T1000 (cell line): ENCODE measurements at regions not wholly inside any gene's neighbourhood (a gene's known extent, or its start where the extent isn't known, plus 50 kb on each side); places are given as distances from the start of the nearest gene placed in this dataset.
"Not testable (repeated sequence)": the region's sequence is repeated elsewhere in the genome, so short reads cannot be mapped to it uniquely, and the experiment has no call there.

Experiments used
- DNase-seq: peaks from one replicate; lab custom pipeline; 2025; ENCODE audit warnings: mixed read lengths; lab: John Stamatoyannopoulos, UW

GRCh38 chr4:84224522-84224921, 274.6 kb downstream of the NKX6-1 start:
- no peak for DNase-seq

GRCh38 chr4:84221704-84222103, 277.4 kb downstream of the NKX6-1 start:
- DNase-seq = no peak

- no peak for DNase-seq
These were observed 278.1 kb downstream of the NKX6-1 start for GRCh38 chr4:84220990-84221389.

DNA sequence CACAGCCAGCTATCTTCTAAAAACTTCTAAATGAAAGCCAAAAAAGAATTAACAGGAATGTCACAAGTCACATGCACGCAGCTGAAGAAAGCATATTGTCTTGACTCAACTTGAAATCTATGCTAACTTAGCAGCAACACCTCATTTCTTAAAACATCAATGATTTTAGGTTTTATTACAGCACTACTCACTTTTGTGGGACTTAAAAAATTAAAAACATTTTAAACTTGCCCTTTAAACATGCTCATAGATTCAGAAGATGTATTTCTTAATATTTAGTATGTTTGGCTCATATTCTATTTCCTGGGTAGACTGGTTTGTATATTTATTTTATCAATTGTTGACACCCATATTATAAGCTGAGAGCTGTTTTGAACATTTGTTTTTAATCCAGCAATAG, 279.4 kb downstream of the NKX6-1 start:
- DNase-seq = no peak

DNA sequence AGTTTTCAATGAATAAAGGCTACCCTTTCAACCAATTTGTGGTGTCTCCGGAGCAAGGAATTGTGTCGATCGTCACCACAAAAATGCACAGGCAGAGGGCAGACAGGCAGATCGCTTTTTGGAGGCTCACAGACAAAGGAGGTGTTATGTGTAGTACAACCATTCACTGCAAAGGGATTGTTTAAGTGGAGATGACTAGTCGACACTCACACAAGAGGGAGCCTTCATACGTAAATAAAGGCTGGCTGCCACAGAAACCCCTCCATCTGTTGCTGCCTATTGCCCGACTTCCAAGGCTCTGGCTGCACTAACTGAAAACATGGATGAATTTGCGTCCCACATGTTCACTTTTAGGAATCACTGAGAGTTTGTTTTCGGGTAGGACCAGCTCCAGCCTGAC, 281.1 kb downstream of the NKX6-1 start:
- DNase-seq = no peak

GRCh38 chr4:84215217-84215616, 283.9 kb downstream of the NKX6-1 start:
- peak; percentile 42 for DNase-seq

GRCh38 chr4:84206226-84206625, 292.9 kb downstream of the NKX6-1 start:
- DNase-seq = not testable (repeated sequence)

DNA sequence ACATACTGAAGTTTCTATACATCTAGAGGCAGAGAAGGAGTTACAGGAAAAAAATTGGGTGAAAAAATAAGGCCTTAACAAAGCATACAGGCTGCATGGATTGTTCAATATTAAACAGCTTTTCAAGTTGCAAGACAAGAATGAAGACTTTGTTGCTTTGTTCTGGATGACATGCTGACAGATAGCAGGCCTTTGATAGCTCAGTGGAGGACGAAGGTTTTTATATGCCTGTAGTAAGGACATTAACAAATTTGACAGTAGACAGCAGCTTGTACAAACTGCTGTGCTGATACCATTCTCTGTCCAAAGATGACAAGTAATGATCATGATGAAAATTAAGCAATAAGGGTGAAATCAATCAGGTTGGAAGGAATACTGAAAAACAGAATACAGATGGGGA, 309.9 kb downstream of the NKX6-1 start:
- DNase-seq = no peak

DNA sequence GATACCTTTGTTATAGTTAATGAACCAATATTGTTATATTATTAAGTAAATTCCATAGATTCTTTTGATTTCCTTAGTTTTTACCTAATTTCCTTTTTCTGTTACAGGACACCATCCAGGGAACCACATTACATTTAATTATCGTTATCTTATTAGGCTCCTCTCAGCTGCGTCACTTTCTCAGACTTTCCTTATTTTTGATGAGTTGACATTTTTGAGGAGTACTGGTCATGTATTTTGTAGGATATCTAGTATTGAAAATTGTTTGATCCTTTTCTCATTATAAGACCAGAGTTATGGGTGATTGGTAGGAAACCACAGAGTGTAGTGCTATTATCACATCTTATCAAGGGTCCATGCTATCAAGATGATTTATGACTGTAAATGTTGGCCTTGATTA, 319.7 kb downstream of the NKX6-1 start:
- no peak for DNase-seq

- DNase-seq = no peak
These were observed 321.1 kb downstream of the NKX6-1 start for GRCh38 chr4:84177831-84178542.

DNA sequence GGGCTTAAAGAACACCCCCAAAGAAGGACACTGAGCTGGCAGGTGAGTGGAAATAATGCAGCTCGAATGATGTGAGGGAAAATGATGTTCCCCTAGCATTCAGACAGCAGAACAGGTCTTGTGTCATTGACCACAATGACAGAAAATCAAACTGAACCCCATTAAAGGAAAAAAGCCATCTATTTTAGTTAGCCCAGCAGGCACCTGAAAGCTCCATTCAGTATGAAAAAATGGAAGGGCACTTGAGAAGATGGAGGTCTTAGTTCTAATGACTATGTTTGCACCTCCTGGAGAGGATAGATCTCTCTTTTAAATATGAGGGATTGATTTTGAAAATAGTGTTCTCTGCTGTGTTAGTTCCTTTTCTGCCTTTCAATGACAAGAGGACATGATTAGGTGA, 323.1 kb downstream of the NKX6-1 start:
- no peak for DNase-seq

- no peak for DNase-seq
These were observed 327.2 kb downstream of the NKX6-1 start for GRCh38 chr4:84171871-84172270.

- no peak for DNase-seq
These were observed 331.5 kb downstream of the NKX6-1 start for GRCh38 chr4:84167564-84167963.

GRCh38 chr4:84167093-84167492, 332.0 kb downstream of the NKX6-1 start:
- no peak for DNase-seq

GRCh38 chr4:84166486-84166885, 332.6 kb downstream of the NKX6-1 start:
- no peak for DNase-seq

DNA sequence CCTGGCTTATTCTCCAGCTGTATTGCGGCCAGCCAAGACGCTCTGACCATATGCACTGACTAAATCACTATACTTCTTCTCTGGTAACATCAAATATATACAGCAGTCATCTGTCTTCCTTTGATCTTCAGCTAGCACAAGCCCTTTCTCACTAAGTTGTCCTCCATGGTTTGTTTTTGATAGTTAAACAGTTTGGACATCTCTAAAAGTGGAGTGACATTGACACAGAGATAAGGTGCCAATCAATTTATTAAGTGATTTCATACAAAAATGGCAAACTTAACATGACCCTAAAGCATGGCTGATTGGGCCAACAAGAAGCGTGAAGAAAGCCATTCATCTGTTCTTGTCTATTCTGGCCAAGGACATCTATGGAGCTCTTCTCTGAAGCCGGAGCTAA, 334.9 kb downstream of the NKX6-1 start:
- DNase-seq = no peak

- DNase-seq = no peak
These were observed 339.3 kb downstream of the NKX6-1 start for GRCh38 chr4:84159762-84160161.

DNA sequence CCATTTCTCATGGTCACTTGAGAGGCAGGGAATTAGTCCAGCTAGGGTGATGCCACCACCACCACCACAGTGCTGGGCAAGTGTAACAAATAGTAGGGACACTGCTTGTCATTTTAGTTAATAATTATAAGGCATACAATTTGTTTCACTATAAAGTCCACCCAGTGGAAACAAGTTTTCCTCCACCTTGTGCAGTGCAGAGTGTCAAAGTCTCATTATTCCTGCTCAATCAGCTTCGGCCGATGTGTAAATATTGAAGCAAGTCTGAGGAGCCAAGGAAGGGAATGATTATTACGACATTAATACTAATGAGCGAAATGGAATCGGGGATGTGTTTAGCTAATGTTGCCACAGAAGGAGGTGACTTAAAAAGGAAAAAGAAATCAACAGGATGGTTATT, 340.4 kb downstream of the NKX6-1 start:
- no peak for DNase-seq

- DNase-seq = no peak
These were observed 347.5 kb downstream of the NKX6-1 start for GRCh38 chr4:84151574-84151973.

DNA sequence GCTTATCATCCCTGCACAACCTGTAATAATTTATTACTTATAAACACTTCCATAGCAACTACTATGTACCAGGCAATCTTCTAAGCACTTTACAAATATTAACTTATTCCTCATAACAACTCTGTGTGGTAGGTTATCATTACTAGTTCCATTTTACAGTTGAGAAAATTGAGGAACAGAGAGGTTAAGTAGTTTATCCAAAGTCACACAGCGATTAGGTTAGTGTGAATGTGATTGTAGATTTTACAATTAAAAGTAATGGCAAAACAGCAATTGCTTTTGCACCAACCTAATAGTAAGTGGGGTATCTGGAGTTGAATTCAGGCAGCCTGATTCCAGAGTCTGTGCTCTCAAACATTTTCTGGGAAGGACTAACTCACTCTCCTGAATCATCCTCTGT, 348.9 kb downstream of the NKX6-1 start:
- no peak for DNase-seq

DNA sequence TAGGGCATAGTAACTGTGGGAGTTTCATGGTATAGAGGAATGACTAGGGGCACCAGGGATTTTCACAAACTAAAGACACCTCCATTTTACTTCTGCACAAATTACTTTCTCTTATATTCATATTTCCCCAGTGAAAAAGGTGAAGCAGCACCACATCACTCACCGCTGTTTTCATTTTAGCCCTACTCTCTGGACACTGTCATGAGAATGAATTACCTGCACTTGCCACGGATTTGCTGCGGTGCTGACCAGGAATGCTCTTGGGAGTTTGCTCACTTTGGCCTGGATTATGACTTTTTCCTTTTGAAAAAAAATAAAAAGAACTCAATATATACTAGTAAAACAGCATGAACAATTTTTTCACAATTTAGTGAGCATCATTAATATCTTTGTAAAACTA, 351.3 kb downstream of the NKX6-1 start:
- DNase-seq = no peak

DNA sequence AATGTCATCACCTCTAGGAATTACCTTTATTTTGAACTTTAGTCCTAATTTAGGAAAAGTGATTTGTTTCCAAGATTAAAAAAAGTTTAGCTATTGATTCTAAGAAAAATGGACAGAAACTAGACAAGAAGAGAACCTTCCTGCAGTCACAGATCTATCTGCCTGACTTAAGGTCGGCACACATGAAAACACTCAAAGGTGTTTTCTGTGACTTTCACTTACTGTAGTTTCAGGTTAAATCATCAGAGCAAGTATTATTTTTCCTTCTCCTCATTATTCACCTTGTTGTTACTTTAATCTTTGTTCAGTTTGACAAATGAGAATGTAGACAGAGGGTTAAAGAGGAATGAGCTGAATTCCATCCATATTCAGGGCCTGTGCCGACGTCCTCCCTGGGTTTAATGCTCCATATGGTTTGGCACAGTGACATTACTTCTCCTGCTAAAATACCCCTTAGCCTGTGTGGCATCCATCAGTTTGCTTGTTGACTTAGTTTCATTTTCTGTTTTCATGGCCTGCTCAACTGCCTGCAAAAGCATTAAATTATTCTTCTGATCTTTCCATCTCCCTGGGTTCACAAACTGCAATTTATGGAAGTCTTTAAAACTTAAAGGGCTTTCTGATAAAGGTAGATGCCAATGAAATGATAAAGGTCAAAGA, 352.7 kb downstream of the NKX6-1 start:
- no peak for DNase-seq

GRCh38 chr4:84145176-84145575, 353.9 kb downstream of the NKX6-1 start:
- no peak for DNase-seq

DNA sequence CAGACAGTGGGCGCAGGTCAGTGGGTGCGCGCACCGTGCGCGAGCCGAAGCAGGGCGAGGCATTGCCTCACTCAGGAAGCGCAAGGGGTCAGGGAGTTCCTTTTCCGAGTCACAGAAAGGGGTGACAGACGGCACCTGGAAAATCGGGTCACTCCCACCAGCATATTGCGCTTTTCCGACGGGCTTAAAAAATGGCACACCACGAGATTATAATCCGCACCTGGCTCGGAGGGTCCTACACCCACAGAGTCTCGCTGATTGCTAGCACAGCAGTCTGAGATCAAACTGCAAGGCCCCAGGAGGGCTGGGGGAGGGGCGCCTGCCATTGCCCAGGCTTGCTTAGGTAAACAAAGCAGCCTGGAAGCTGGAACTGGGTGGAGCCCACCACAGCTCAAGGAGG, 372.2 kb downstream of the NKX6-1 start:
- not testable (repeated sequence) for DNase-seq
